GM12878 (cell line): ENCODE measurements at regions not wholly inside any gene's neighbourhood (a gene's known extent, or its start where the extent isn't known, plus 50 kb on each side); places are given as distances from the start of the nearest gene placed in this dataset.

Source experiments
- ATF3 ChIP-seq: IDR thresholded peaks from 2 replicates; pipeline ENCODE4 v1.6.1; 2011; ENCODE audit warnings: low read depth, mild to moderate bottlenecking, low read length, moderate library complexity, borderline replicate concordance; ENCODE audit errors: extremely low read depth
- CTCF ChIP-seq, 3 experiments: IDR thresholded peaks in 2 of 3; conservative IDR thresholded peaks in 1 of 3; 2 replicates each; pipeline ENCODE4 v1.5.1; 2011; ENCODE audit warnings: low read depth in 3 of 3, low read length in 3 of 3, mild to moderate bottlenecking in 3 of 3, control low read depth in 2 of 3, moderate library complexity in 2 of 3, inconsistent platforms in 1 of 3, mixed read lengths in 1 of 3; ENCODE audit not compliant: control insufficient read depth in 2 of 3, insufficient read depth in 1 of 3; ENCODE audit errors: extremely low read depth in 1 of 3
- EZH2 ChIP-seq: IDR thresholded peaks from 2 replicates; pipeline ENCODE4 v1.6.1; 2012; ENCODE audit warnings: low read depth, mild to moderate bottlenecking, control low read depth, inconsistent platforms, low read length, borderline replicate concordance; ENCODE audit not compliant: control insufficient read depth
- HDAC2 ChIP-seq: fragments of 200-600 bp; sonication (generic); IDR thresholded peaks from 2 replicates; pipeline ENCODE4 v1.6.1; 2017
- MAX ChIP-seq: IDR thresholded peaks from 2 replicates; pipeline ENCODE4 v1.6.1; 2012; ENCODE audit warnings: low read depth, low read length, improper control_type of control experiment
- MYC ChIP-seq: IDR thresholded peaks from 2 replicates; pipeline ENCODE4 v1.6.1; 2011; ENCODE audit warnings: mild to moderate bottlenecking, low read length, moderate library complexity, inconsistent platforms; ENCODE audit not compliant: insufficient read depth, insufficient replicate concordance, insufficient read length, severe bottlenecking
- POLR2A ChIP-seq: IDR thresholded peaks from 2 replicates; pipeline ENCODE4 v1.6.1; 2011; ENCODE audit warnings: low read depth, mild to moderate bottlenecking, low read length
- REST ChIP-seq: IDR thresholded peaks from 2 replicates; pipeline ENCODE4 v1.6.1; 2012; ENCODE audit warnings: mild to moderate bottlenecking, low read depth, low read length
- SMAD1 ChIP-seq: fragments of 450-650 bp; IDR thresholded peaks from 2 replicates; pipeline ENCODE4 v1.6.1; 2018; ENCODE audit warnings: mild to moderate bottlenecking, low read depth; ENCODE audit not compliant: partially characterized antibody
- SRF ChIP-seq, 2 experiments: IDR thresholded peaks; 2 replicates each; pipeline ENCODE4 v1.6.1; 2011; ENCODE audit warnings: low read depth in 2 of 2, low read length in 2 of 2, mild to moderate bottlenecking in 1 of 2, moderate library complexity in 1 of 2
- USF2 ChIP-seq: IDR thresholded peaks from 2 replicates; pipeline ENCODE4 v1.6.1; 2011; ENCODE audit warnings: low read depth, low read length, improper control_type of control experiment, borderline replicate concordance
- YY1 ChIP-seq: IDR thresholded peaks from 2 replicates; pipeline ENCODE4 v1.6.1; 2011; ENCODE audit warnings: low read depth, mild to moderate bottlenecking, low read length

- TF ChIP-seq HDAC2 (no peak), POLR2A (no peak), YY1 (no peak), CTCF (IDR thresholded peaks at IDR 0.05 in 2 of 3, conservative IDR thresholded peaks at IDR 0.05 in 1 of 3; ENCODE audit: control insufficient read depth in 2 of 3, extremely low read depth in 1 of 3, insufficient read depth in 1 of 3, low read depth in 3 of 3, low read length in 3 of 3) (no peak), MAX (no peak), EZH2 (no peak), SMAD1 (no peak), MYC (no peak), SRF (IDR thresholded peaks at IDR 0.05; ENCODE audit: low read depth in 2 of 2, low read length in 2 of 2) (no peak), USF2 (no peak), REST (no peak), ATF3 (no peak)
Observed at GRCh38 chr13:87331178-87331577, 340.0 kb upstream of the SLITRK5 start.
